HEK293T (cell line): ENCODE measurements at regions not wholly inside any gene's neighbourhood (a gene's known extent, or its start where the extent isn't known, plus 50 kb on each side); places are given as distances from the start of the nearest gene placed in this dataset.

Source experiments
- L3MBTL2 ChIP-seq: fragments of 450-650 bp; conservative IDR thresholded peaks from 2 replicates; pipeline ENCODE4 v1.6.1; 2016; ENCODE audit warnings: mild to moderate bottlenecking
- SUZ12 ChIP-seq: fragments of 450-650 bp; IDR thresholded peaks from 2 replicates; pipeline ENCODE4 v1.6.1; 2016; ENCODE audit warnings: mild to moderate bottlenecking

GRCh38 chr15:93882779-93883178 lies 348.6 kb upstream of the MCTP2 start:
- TF ChIP-seq SUZ12 (no peak), L3MBTL2 (no peak)
